Stimulated activated CD4-positive, alpha-beta T cell treated with anti-CD3 and anti-CD28 coated beads, Interleukin-4, amount 100 ng/mL, for 1 hour (primary cell): ENCODE measurements at regions not wholly inside any gene's neighbourhood (a gene's known extent, or its start where the extent isn't known, plus 50 kb on each side); places are given as distances from the start of the nearest gene placed in this dataset.

Experiments
- DNase-seq: peaks from one replicate; pipeline ENCODE4 v3.0.0-alpha.2; 2020

DNA sequence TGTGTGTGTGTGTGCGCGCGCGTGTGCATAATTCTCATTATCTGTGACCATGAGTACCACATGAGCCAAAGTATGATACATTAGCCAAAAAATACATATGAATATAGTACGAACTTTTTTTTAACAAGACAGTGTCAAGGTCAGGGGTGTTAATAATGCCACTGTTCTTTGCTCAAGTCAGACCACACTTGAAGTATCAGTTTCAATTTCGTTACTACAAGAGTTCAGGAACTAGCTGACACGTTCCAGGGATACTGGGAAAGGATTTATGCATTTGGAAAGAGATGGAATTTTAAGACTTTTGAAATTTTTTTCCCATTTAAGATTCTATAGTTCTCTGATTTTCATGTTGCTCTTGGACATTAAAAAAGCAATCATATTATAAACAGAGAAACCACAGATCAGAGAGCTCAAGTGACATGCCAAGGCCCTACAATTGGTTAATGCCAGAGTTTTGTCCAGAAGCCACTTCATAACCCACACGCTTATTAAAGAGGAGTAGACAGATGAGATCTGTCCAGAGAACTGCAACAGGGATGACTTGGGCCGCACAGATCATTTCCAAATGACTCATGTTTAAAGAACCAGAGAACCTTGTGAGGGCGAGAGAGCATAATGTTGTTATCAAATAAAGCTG is 718.8 kb upstream of the SGCG start:
- no peak for DNase-seq

DNA sequence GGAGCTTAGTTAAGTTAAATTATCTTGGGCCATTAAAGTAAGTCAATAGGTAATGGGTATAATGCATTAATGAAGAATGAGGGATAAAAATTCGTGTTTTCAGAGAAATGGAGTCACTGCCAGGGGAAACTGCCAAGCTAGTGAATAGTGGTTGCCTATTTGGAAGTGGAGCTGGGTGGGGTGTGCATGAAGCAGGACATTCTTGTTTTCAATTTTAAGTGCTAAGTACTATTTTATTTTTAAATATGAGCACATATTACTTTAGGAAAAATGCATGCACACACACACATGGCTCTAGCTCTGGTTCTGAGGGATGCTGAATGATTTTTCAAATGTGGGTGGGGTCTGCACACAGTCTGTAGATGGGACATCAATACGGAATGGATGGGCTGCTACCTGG is 717.7 kb upstream of the SGCG start:
- DNase-seq: no peak

DNA sequence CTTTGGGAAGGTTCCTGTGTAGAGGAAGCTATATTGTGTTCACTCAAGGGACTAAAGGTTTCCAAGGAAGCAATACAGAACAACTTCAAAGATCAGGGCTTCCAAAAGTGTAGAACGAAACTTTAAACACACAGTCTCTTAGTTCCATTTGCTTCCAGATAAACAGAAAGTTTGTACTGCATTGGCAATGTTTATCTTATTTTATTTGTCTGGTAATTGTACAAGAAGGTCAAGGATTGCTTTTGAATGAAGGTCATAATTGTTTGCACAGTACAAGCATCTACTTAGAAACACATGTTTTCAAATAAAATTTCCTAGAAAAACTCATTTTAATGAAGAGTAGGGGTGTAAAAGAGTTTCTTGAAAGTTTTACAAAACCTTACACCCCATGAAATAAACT is 712.7 kb upstream of the SGCG start:
- no peak for DNase-seq

DNA sequence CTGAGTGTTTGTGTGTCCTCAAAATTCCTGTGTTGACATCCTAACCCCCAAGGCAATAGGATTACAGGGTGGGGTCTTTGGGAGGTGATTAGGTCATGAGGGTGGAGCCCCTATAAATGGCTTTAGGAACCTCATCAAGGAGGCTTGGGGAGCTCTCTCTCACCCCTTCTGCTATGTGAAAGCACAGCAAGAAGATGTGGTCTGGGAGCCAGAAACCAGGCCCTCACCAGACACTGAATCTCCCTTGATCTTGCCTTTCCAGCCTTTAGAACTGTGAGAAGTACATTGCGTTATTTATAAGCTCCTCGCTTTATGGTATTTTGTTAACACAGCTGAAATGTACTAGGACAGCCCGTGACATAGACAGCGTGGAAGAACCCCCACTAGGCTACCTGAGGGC is 712.0 kb upstream of the SGCG start:
- no peak for DNase-seq

DNA sequence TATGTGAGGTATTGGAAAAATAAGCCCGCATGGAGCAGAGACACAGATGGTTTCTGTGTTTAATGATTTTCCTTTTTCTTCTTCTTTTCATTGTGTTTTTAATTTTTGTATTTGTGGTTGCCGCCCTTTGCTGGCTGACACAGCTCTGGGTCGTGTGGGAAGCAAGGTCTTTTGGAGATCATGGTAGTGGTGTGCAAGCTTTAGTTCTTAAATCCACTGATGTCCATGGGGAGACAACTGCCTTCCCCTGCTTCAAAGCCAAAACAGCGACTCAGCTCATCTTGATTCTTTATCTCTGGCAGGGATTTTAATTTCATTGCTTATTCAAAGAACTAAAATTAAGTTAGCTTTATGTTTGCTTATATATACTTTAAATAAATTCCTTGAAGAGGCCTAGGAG is 711.3 kb upstream of the SGCG start:
- no peak for DNase-seq

DNA sequence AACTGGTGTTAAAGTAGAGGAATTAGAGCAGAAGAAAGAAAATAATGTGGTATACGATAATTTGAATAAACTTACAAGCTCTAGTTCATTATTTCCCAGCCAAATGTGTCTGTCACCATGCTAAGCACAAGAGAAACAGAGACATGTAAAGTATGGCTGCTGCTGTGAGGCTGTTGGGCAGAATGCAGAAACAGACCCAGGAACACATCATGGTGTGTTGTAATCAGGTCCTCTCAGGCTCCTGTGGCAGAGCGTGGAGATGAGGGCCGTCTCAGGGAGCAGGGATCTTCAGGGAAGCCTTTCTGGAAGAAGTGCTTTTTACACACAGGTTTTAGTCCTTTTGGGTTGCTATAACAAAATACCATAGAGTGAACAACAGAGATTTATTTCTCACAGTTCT is 710.7 kb upstream of the SGCG start:
- DNase-seq: no peak

DNA sequence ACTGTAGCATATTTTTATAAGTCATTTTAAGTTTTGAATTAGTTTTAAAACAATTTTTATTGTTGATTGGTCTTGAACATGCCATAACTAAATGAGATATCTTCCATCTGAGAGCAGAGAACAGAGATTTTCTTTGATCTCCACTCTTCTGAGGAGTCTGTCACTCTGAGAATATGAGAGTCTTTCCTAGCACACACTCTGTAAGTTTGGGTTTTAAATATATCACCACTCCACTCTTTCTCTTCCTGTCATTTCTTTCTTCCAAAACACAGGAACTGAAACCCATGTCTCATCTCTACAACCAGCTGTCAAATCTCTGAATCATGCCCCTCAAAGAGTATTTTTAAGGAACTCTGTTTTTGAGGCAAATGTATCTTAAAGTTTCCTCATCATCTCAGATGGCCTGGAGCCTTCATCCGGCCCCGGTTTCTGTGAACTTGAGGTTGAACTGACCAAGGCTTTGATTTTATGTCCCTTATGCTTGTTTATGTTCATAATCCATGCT is 698.2 kb upstream of the SGCG start:
- no peak for DNase-seq

DNA sequence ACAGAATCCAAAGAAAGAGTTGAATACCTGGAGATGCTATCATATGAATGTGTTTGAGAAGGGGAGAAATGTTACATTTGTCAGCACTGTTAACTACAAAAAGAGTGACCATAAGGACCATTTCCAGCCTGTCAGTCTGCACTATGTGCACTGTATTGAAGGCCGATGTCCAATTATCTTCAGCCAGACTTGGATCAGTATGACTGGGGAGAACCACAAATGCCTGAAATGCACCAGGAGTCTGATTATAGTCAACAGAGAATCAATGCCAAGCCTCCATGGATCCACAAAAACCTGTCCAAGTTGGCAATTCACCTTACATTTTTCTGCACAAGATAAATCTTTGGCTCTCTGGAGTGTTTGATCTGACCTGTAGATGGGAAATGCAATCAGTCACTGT is 697.5 kb upstream of the SGCG start:
- DNase-seq: no peak

DNA sequence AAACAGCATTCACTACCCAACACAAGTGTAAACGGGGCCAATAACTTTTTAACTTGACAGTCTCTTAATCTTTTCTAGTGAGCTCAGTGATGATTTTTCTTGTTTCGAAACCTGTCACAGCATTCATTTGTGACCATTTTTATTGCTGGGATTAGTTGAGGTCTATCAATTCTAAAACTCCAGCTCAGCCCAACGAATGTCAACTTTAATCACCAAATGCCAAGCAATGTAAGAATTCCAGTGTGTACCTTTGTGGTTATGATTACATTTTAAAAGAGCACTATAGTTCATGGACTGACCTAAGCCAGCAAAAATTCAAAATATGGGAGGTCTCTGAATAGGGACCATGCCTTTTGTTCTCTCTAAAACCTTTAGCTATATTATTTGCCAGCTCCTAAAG is 694.3 kb upstream of the SGCG start:
- no peak for DNase-seq

DNA sequence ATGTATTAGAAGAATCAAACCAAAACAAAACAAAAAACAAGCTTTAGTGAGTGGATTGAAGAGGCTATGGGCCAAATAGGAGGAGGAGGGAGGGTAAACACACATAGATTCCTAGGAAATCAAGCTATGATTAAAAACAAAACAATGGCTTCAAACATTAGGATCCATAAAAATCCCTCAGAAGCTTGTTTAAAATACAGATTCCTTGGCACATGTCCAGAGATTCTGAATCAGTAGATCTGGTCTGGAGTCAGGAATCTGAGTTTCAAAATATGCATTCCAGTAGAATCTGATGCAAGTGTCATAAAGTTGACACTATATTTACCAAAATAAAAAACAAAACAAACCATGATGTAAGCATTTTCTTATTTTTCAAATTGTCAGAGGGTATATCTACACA is 692.8 kb upstream of the SGCG start:
- no peak for DNase-seq

DNA sequence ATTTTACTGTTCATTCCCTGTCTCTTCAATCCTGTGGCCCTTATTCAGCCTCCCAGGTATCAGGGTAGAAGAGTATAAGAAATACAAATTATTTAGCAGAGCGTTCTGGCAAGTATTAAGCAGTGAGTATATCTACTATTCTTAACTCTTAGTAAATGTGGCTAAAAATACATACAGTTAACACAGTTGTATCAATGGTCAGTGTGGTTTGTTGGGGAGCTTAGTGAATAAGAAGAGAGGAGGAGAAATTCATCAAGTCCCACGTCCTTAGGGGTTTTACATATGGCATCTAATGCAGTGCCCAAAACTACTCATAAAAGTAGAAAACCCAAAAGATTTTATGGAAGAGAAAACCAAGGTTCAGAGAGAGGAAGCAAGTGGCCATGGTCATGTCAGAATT is 691.0 kb upstream of the SGCG start:
- no peak for DNase-seq

DNA sequence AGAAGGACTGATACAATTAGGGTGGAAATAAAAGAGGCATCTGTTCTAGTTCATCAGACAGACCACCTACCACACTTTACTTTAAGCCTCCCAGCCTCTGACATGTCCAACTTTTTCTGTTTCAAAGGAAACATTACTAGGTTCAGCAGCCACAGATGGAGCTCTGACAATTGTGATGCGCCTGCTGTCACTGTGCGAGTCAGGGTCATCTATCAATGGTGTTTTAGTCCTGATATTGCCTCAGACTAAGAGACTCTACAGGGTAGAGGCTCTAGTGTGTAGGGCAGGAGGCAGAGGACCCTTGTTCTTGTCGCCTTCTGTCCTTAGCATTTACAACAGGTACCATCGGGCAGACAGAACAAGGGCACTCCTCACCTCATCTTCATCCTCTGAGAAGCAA is 685.0 kb upstream of the SGCG start:
- no peak for DNase-seq

DNA sequence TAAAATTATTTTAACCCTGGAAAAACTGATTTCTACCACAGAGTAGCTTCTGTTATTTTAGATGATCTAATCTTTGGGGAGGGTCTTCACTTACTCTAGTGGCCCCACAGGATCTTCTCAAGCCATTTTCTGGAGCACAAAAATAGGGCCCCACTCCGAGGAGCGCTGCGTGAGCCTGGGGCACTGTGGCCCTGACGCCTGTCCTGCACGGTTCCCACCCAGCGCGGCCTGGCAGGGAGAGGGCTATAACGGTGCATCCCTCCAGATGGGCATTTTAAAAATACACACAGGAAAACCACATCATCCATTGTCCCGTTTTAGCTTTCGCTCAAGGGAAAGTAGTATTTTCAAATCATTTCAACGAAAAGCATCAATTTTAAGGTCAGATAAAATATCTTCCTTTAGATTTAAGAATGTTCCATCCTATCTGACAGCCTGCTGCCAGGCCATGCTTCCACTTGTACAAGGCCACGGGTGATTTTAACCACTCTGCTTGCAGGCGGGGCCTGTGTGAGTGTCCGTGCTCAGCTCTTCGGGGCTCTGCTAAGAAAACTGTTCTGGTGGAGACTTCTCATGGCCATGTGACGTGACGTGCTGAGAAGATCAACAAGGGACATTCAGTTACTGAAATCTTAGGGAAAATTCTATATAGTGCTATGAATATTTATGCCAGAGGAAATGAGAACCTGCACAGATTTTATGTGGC is 683.8 kb upstream of the SGCG start:
- DNase-seq: no peak

DNA sequence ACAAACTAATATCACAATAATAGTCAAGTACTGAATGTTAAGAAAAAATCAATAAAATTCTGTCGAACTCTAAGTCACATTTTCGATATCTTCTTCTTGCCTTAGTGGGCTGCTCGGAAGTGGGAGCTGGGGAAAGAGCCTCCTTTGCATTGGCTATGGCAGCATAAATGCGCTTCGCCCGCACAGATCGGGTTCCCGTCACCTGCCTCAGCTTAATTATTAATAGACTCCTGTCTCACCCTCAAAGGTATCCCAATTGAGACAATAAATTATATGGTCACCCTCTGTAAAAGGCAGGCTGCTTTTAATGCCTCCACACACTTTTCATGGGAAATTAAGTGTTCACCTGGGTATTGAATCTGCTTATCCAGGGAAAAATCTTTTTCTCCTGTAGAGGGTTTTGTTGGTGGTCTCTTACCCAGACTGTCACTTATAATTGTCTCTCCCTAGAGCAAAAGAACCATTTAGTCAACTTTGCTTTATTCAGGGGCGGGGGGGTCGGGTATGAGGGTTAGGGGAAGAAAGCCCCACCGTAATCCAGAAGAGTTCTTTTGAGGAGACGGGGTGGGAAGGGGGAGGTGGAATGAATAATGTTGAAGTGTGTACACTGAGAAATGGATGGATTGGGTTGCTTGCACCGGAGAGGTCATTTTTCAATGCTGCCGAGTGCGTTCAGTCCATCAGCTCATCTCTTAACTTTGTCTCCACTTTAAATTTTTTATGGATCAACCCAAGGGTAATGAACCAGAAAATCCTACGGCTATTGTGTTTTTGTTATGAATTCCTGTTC is 682.6 kb upstream of the SGCG start:
- no peak for DNase-seq

DNA sequence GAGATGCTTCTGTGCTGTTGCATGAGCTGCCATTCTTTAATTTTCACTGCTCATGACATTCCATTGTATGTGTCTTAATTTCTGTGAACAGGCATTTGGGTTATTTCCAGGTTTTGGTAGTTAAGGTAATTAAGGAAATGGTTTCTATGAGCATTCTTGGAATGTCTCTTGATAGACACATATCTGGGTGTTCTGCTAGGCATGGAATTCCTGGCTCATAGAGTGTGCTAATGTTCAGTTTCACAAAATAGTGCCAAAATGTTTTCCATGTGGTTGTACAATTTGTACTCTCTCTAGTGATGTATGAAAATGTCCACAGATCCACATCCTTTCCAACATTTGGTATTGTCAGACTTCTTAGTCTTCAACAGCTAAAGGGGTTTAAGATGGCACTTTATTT is 680.9 kb upstream of the SGCG start:
- no peak for DNase-seq

DNA sequence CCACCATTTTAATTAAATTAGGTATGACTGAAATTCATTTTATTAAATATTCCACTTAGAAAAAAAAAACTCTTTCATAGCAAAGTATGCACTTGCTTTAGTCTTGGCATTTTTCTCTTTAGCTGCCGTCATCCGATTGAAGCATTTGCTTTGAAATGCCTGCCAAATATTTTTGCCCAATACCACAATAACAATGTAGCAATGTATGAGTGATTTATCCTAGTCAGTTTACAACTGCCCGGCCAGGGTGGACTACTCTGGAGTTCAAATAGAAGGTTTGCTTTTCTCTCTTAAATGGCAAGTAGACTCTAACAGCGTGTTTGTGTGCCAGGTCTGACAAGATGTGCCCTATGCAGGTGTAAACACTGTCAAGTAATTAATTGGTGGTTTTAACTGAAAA is 675.3 kb upstream of the SGCG start:
- no peak for DNase-seq

DNA sequence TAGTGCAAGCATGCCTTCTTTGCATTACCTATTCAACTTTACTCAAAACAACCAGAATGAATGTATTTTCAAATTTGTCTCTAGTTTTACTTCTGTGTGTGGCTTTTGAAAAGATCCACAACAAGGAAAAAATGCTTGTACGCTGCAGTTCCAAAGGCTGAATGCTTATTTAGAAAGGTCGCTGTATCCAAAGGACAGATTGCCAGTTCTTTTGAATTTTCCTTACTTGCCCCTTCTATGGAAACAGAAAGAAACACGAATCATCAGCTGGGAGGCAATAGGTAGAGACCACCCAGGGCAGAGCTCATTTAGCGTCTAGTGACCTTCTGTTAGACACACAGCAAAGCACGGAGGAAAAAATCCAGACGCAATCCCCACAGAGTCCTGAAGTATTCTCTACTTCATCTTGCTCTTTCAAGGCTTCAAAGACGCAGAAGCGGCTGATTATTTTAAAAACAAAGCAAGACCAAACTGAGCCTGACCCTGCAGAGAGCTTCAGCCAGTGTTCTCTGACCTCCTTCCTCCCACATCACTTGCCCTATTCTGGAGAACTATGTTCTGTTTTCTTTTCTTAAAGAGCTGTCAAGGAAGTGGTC is 674.6 kb upstream of the SGCG start:
- DNase-seq: no peak

DNA sequence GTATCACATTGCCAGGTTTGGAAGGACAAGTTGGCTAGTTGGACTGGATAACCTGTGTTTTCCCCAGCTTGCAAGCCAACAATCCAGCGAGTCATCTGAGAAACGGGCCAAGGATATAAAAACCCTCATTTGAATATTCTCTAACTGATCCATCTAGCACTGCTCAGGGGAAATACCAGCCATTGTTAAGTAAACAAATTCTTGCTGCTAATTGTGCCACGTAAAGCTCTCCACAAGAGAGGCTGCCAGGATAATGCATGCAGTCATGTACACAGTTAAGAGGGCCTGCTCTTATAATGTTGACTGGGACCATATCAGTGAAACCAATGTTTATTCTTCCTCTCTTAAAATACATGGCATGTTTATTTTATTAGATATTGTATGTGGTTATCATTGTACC is 663.2 kb upstream of the SGCG start:
- no peak for DNase-seq

DNA sequence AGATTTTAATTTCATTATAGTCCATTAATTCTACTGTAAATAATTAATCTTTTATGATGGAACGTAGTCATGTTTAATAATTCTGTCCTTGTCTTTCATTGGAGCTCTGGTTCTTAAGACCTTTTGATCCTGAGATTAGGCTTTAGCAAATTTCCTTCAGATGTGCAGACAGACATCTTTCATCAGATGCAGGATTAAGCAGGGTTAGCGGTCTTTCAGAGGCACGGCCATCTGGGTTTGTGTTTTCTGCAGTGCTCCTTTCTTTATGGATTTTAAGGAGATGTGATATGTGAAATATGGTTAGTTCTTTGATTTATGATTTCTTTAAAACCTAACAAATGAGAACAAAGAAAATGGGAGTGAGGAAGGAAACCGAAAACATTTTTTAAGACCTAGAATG is 643.9 kb upstream of the SGCG start:
- DNase-seq: no peak

DNA sequence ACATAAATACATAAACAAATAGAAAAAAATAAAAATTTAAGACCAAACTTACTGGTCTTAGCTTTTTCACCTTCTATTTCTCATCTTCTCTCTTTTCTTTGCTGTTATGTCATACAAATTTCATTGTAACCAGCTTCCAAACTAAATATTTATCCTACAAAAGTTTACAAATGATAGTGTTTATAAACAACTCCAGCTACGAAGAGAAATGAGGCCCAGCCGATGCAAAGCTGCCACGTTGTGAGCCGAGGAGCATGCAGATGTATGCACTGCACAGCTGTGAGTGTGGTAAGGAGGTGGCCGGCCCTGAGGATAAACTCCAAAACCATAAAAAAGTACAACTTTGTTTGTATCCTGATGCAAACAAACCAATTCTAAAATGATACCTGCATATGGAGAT is 642.4 kb upstream of the SGCG start:
- DNase-seq: no peak

DNA sequence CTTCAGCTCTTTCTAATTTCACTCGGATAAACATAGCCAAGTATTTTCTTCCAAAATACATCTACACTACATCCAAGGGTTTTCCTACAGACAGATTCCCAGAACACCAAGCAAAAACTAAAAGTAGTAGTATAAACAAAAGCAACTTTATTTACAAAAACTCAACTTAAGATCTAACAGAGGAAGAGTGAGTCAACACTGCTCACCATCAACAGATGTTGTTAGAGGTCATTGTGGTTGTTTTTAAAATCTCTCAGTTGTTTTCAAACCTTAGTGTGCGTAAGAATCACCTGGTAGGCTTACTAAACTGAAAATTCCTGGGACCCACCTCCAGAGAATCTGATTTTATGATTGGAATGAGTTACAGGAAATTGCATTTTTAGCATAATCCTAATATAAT is 631.7 kb upstream of the SGCG start:
- no peak for DNase-seq

DNA sequence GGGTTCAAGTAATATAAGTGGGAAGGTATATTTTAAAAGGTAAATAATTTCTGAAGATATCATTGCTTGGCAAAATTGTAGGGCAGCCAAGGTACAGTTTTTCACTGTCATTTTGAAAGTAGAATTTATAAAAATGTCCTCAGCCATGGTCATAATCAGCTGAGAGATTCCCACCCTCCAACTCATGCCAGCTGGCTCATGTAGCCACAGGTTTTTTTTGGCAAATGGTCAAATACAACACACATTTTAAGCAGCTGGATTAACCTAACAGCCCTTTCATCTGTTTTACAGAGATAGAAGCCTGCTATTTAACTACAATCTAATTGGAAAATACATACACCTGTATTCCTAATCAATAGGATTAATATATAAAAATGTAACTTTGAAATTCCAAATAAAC is 619.2 kb upstream of the SGCG start:
- no peak for DNase-seq

DNA sequence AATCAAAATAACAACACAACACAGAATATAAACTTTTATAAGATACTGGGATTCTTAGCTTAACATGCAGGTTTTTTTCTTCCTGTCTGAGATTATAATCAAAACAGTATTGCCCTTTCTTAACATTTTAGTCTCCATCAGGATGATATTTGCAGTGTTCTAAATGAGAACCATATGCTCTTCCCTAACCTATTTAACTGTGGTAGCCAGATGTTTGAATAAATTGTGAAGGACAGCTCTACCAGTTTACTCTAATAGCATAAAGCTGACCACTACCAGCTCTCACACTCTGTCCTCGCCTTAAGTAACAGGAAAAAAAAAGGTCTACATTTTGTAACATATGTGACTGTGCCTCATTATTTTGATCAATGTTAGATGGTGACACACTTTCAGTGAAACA is 618.7 kb upstream of the SGCG start:
- DNase-seq: no peak

DNA sequence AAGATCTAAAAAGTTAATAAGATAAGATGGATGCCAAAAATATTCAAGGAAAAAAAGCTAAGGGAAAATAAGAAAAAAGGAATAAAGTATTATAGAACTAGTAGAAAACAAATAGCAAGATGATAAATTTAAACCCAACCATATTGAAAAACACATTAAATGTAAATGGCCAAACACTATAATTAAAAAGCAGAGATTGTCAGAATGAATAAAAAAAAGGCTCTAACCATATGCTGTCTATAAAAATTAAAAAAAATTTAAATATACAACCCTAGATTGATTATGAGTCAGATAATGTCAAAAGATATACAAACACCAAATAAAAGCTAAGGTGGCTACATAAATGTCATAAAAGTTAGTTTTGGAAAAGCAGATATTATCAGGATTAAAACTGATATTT is 617.5 kb upstream of the SGCG start:
- DNase-seq: no peak
